MCF 10A (cell line): ENCODE measurements at regions not wholly inside any gene's neighbourhood (a gene's known extent, or its start where the extent isn't known, plus 50 kb on each side); places are given as distances from the start of the nearest gene placed in this dataset.

ENCODE experiments used
- BruUV-seq: library from RNA; stranded (reverse); fragments of 400-500 nt; replicated peaks from 2 replicates; lab custom pipeline; 2021; lab: Mats Ljungman, UMichigan
- CTCF ChIA-PET: fragments of 300-600 bp; sonication (Branson Sonifier 250); formaldehyde crosslinking; extraction: SDS; loops from one replicate; lab custom pipeline; 2021; ENCODE audit warnings: antibody characterized with exemption, inconsistent platforms; lab: Yijun Ruan, JAX
- POLR2A ChIA-PET: fragments of 300-600, 350-650 bp; sonication (Branson Sonifier 250); formaldehyde crosslinking; extraction: SDS; loops from one replicate; lab custom pipeline; 2020; ENCODE audit warnings: antibody characterized with exemption, inconsistent platforms; lab: Yijun Ruan, JAX
- DNase-seq: peaks from one replicate; pipeline ENCODE4 v3.0.0-alpha.2; 2018; ENCODE audit not compliant: unreplicated experiment
- H3K27ac Mint-ChIP-seq: one replicate; pipeline ENCODE4 v1.8.0; 2022; ENCODE audit warnings: mild to moderate bottlenecking, low read depth, mixed read lengths; ENCODE audit not compliant: unreplicated experiment
- H3K27me3 Mint-ChIP-seq: one replicate; pipeline ENCODE4 v1.8.0; 2022; ENCODE audit warnings: mixed read lengths; ENCODE audit not compliant: insufficient read depth, unreplicated experiment
- H3K36me3 Mint-ChIP-seq: one replicate; pipeline ENCODE4 v1.8.0; 2022; ENCODE audit warnings: mild to moderate bottlenecking, moderate library complexity, mixed read lengths; ENCODE audit not compliant: insufficient read depth, unreplicated experiment
- H3K4me1 Mint-ChIP-seq: one replicate; pipeline ENCODE4 v1.8.0; 2022; ENCODE audit warnings: mixed read lengths; ENCODE audit not compliant: insufficient read depth, unreplicated experiment
- H3K4me3 Mint-ChIP-seq: one replicate; pipeline ENCODE4 v1.8.0; 2022; ENCODE audit warnings: mild to moderate bottlenecking, moderate library complexity, mixed read lengths; ENCODE audit not compliant: unreplicated experiment
- H3K9me3 Mint-ChIP-seq: one replicate; pipeline ENCODE4 v1.8.0; 2022; ENCODE audit warnings: mixed read lengths; ENCODE audit not compliant: unreplicated experiment
- intact Hi-C: fragments of 100-400 bp; cut with micrococcal nuclease; formaldehyde crosslinking; loops from 2 replicates; pipeline ENCODE4 v1.14.1; 2022
- TF ChIP-seq, protein P1 (sequence below): fragments of 200-600 bp; IDR thresholded peaks from one replicate; pipeline ENCODE4 v1.8.0; 2022; ENCODE audit warnings: antibody characterized with exemption, mild to moderate bottlenecking; ENCODE audit not compliant: unreplicated experiment

DNA sequence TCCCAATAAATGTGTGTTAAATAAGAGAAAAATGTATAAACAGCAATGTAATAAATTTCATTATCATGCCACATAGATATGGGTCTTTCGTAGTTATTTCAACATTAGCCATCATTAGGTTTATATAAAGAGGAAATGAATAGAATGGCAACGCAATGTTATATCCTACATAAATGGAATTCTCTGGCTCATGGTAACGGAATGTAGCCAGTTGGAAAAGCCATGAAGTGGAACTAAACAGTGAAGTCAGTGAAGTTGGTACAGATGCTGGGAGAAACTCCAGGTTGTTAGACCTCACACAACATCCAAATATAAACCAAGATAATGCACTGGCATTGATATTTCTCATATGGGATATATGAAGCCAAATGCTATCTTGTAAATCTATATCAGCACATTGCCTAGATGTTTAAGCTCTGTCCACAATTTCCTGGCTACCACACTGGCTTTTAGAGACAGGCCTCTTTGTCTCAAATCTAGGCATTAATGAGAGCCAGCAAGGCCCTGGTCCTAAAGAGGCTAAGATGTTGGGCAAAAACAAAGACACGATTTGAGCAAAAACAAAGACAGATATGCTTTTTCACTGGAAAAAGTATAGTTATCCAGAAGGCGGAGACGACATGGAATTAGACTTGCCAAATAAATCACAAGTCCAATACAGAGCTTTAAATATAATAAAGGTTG, 861.0 kb downstream of the RPS29 start:
- intact Hi-C loops: no loop called here
- ChIA-PET CTCF (interaction anchor here (0.7 kb wide), 1 partner anchor 17 kb away, joined by 3 read pairs; no protein-coding TSS in a partner anchor), POLR2A (no interaction called here)
- H3K4me3 Mint-ChIP-seq: no peak overlapping the region
- DNase-seq: no peak
- no peaks in the 10 kb centered on the region for H3K27me3 Mint-ChIP-seq
- no peaks in the 10 kb centered on the region for H3K4me1 Mint-ChIP-seq
- no peaks in the 10 kb centered on the region for H3K9me3 Mint-ChIP-seq
- H3K36me3 Mint-ChIP-seq: no peaks in the 10 kb centered on the region
- H3K27ac Mint-ChIP-seq: no peak overlapping the region
- no TSS peak for BruUV-seq
- TF ChIP-seq, protein P1, sequence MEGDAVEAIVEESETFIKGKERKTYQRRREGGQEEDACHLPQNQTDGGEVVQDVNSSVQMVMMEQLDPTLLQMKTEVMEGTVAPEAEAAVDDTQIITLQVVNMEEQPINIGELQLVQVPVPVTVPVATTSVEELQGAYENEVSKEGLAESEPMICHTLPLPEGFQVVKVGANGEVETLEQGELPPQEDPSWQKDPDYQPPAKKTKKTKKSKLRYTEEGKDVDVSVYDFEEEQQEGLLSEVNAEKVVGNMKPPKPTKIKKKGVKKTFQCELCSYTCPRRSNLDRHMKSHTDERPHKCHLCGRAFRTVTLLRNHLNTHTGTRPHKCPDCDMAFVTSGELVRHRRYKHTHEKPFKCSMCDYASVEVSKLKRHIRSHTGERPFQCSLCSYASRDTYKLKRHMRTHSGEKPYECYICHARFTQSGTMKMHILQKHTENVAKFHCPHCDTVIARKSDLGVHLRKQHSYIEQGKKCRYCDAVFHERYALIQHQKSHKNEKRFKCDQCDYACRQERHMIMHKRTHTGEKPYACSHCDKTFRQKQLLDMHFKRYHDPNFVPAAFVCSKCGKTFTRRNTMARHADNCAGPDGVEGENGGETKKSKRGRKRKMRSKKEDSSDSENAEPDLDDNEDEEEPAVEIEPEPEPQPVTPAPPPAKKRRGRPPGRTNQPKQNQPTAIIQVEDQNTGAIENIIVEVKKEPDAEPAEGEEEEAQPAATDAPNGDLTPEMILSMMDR: no peak

DNA sequence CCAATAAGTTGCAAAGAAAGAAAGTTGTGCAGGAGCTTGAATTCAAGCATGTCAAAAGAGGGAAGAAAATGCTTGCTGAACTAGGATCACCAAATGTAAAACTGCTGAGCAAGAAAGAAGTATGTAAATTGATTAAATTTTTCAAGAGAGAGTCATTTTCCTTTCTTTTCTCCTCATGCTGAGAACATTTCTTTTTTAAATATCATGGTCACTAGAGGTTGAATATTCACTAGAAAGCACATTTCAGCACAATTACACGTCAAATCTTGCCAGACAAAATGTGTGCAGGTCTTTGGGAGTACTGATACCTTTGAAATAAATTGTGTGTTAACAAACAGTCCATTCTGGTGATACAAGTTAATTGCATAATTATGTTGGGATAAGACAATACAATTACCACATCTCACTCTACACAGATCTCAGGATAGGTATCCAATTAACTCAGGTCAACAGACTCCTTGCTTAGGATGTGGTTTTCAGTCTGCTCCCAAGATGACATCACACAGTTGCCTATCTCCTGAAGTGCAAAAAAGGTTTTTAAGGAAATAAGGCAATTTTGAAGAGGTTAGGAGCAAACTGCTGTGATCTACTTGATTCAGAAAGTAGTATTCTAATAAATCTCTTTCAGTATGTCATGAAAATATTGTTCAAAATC, 862.2 kb downstream of the RPS29 start:
- Mint-ChIP-seq H3K4me3 (no peak overlapping the region), H3K27me3 (no peaks in the 10 kb centered on the region), H3K9me3 (no peaks in the 10 kb centered on the region), H3K4me1 (no peaks in the 10 kb centered on the region), H3K27ac (no peak overlapping the region), H3K36me3 (no peaks in the 10 kb centered on the region)
- ChIA-PET CTCF (no interaction called here), POLR2A (no interaction called here)
- no peak for DNase-seq
- TF ChIP-seq, protein P1: no peak
- intact Hi-C loops: no loop called here
- no TSS peak for BruUV-seq

DNA sequence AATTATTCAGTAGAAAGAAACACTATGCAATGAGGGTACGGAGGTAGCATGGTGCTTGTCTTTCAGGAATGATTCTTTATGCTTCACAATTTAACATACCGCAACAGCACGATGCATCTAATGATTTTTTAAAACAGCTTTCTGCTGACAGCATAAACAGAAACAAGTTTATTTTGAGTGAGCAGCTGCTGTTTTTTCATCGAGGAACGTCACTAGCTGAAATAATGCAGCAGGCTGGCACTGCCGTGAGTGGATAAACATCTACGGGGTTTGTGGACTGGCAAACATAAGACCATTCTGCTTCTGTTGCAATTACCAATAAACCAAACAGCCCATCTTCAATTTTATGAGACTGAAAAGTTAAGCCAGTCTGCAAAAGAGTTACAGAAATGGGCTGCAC, 871.8 kb downstream of the RPS29 start:
- H3K9me3 Mint-ChIP-seq: peaks cover 20% of the 10 kb centered on the region
- no peak for DNase-seq
- no peaks in the 10 kb centered on the region for H3K4me1 Mint-ChIP-seq
- BruUV-seq: no TSS peak
- H3K27me3 Mint-ChIP-seq: no peaks in the 10 kb centered on the region
- TF ChIP-seq, protein P1: no peak
- no peak overlapping the region for H3K4me3 Mint-ChIP-seq
- POLR2A ChIA-PET: no interaction called here
- CTCF ChIA-PET: interaction anchor here (0.6 kb wide), 1 partner anchor 49 kb away, joined by 4 read pairs; no protein-coding TSS in a partner anchor
- H3K36me3 Mint-ChIP-seq: no peaks in the 10 kb centered on the region
- H3K27ac Mint-ChIP-seq: no peak overlapping the region
- intact Hi-C loops: no loop called here

DNA sequence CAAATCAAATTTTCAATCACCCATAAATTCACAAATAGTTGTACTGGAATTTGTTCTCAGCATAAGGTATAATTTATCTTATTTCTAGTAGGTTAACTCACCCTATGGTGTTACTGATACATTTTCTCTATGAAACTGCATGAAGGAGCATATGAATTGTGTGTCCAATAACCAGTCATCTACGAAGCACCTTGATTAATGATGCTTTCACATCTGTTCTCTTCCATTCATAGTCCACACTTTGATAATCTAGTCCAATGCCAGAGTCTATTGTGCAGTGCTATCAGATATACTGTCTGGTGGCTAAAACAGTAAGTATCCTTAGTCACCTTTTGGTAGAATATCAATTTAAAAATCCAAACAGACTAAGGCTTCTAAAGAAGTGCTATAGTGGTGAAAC, 876.0 kb downstream of the RPS29 start:
- no TSS peak for BruUV-seq
- H3K9me3 Mint-ChIP-seq: peaks cover 12% of the 10 kb centered on the region
- H3K27ac Mint-ChIP-seq: no peak overlapping the region
- H3K36me3 Mint-ChIP-seq: no peaks in the 10 kb centered on the region
- intact Hi-C loops: no loop called here
- TF ChIP-seq, protein P1: no peak
- no peaks in the 10 kb centered on the region for H3K27me3 Mint-ChIP-seq
- POLR2A ChIA-PET: no interaction called here
- H3K4me1 Mint-ChIP-seq: no peaks in the 10 kb centered on the region
- CTCF ChIA-PET: no interaction called here
- DNase-seq: no peak
- H3K4me3 Mint-ChIP-seq: no peak overlapping the region
